Kasumi-1 (cell line): ENCODE measurements at regions not wholly inside any gene's neighbourhood (a gene's known extent, or its start where the extent isn't known, plus 50 kb on each side); places are given as distances from the start of the nearest gene placed in this dataset.

Experiments
- DNase-seq, 2 experiments: peaks; one replicate each; lab custom pipeline; 2025; lab: John Stamatoyannopoulos, UW

- DNase-seq = no peak
Observed at GRCh38 chr7:95668504-95669018, 72.2 kb upstream of the PDK4 start.

- no peak for DNase-seq
Observed at GRCh38 chr7:95662987-95663386, 66.7 kb upstream of the PDK4 start.

- no peak for DNase-seq
Observed at GRCh38 chr7:95660023-95660434, 63.7 kb upstream of the PDK4 start.

- DNase-seq = no peak
Observed at GRCh38 chr7:95658676-95659075, 62.4 kb upstream of the PDK4 start.

GRCh38 chr7:95649546-95649945 lies 53.2 kb upstream of the PDK4 start:
- no peak for DNase-seq

GRCh38 chr7:95646350-95646749 lies 50.0 kb upstream of the PDK4 start:
- no peak for DNase-seq
